Activated gamma-delta T cell treated with anti-CD3 and anti-CD28 coated beads, Interleukin-2, amount 50 U/mL, for 16 hours (primary cell): ENCODE measurements at regions not wholly inside any gene's neighbourhood (a gene's known extent, or its start where the extent isn't known, plus 50 kb on each side); places are given as distances from the start of the nearest gene placed in this dataset.
"Not testable (repeated sequence)": the region's sequence is repeated elsewhere in the genome, so short reads cannot be mapped to it uniquely, and the experiment has no call there.

Experiments
- DNase-seq: peaks from one replicate; pipeline ENCODE4 v3.0.0-alpha.2; 2020; ENCODE audit warnings: low read depth

DNA sequence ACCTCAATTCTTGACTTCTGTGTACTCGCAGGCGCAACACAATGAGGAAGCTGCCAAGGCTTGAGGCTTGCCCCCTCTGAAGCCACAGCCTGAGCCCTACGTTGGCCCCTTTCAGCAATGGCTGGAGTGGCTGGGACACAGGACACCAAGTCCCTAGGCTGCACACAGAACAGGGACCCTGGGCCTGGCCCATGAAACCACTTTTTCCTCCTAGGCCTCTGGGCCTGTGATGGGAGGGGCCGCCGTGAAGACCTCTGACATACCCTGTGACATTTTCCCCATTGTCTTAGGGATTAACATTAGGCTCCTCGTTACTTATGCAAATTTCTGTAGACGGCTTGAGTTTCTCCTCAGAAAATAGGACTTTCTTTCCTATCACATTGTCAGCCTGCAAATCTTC, 507.2 kb upstream of the ZNF608 start:
- DNase-seq, result not testable (repeated sequence)

GRCh38 chr5:125254267-125254666, 507.8 kb upstream of the ZNF608 start:
- DNase-seq, result no peak

DNA sequence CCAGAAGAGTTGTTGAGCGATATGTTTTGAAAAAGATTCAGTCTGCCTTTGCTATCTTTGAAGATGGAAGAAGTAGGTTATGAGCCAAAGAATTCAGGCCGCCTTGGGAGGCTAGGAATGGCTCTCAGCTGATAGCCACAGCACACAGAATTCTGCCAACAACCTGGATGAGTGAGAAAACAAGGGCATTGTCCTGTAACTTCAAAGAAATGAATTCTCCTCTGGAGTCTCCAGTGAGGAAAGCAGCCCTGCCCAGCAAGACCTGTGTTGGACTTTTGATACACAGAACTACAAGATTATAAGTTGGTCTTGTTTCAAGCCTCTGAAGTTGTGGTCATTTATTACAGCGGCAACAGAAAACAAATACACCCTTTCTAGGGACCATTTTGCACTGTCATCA, 509.9 kb upstream of the ZNF608 start:
- DNase-seq, result no peak

DNA sequence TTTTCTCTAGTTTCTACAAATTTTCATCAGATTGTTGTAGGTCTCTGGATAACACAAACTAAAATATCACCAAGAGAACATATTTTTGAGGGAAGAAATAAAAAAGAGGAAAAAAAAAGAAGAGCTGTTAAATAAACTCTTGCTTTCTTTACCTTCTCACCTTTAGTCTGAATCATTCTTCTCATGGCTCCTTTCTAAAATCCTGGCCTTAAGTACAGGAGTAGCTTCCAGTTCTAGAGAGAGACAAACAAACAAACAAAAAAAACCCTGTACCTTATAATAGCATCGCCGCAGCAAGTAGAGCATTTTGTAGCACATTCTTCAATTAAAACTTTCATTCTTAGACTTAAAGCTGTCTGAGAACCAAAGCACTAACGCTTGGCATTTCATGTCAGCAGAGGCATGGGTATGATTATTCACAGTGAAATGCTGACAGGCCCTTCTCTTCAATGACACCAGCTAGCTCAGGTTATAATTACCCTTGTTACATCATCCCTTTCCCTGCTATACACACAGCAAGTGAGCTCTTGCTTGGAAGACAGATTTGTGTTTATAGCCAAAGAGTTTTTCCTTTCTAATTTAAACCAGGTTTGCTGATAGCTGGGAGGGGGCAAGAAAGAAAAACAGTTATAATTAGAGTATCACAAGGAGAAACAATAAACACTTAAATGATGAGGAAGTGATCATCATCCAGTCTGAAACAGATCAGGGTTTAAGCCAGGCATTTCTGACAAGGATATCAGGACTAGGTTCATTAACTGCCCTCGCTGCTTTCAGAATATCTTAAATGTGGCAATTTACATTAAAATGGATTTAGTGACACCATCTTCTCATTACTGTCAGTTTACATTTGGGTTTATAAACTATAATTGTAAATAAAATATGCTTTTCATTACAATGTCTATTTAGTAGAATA, 510.9 kb upstream of the ZNF608 start:
- no peak for DNase-seq

- no peak for DNase-seq
Observed at GRCh38 chr5:125257997-125258396, 511.6 kb upstream of the ZNF608 start.

DNA sequence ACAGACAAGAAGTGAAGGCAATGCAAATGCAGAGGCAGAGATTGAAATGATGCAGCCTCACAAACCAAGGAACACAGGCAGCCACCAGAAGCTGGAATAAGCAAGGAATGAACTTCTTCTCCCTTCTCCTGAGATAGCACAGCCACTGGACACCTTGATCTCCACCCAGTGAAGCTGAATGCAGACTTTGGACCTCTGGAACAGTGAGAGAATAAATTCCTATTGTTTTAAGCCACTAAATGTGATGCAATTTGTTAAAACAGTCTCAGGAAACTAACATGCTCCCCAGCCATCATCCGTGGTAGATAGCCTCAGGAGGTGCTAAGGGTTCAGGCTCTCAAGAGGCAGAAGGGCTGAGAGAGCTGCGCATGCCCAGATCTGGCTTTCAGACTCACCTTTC, 512.2 kb upstream of the ZNF608 start:
- DNase-seq, result no peak

DNA sequence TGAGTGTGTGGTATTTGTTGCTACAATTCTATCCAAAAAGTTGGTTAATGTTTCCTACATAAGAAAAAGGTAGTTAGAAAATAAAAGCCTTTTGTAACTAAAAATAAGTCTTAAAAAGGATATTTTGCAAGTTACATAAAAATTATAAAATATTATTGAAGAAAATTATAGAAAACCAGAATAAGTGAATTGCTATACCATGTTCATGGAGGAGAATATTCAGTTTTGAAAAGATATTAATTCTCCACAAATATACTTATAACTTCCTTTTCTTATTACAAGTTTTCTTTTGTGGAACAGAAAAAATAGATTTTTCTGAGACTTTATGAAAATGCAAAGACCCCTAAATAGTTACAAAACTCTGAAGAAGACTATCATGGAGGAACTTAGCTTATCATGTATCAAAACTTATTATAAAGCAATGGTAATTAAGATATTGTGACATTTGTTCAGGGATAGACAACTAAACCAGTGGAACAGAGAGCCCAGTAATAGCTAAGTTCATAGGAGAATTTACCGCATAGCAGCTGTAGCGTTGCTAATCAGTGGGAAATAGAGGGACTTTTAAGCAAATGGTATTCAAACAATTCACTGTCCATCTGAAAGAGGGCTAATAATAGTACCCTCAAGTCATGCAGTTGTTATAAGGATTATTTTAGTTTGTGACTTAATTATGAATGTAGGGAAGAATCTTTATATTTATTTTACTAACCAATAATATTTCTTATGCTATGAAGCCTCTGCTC, 515.2 kb upstream of the ZNF608 start:
- DNase-seq, result no peak

DNA sequence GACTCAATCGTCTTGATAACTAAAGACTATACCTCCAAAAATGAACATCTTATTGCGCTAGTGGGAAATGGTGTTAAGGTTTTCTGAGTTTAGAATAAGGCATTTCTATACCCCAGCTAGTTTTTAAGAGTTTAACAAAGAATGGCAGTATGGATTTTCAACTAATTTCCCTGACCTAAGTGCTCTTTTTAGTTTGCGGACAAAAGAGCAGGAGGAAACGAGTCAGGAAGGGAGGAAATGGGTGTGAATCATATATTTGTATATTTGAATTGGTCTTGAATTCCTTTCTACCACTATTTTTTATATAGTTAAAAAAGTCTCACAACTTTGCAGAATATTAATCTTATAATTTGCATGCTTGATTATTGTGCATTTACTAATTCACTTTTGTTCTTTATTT, 516.3 kb upstream of the ZNF608 start:
- no peak for DNase-seq

GRCh38 chr5:125263356-125263755, 516.9 kb upstream of the ZNF608 start:
- no peak for DNase-seq

- no peak for DNase-seq
Observed at GRCh38 chr5:125266106-125266505, 519.7 kb upstream of the ZNF608 start.

DNA sequence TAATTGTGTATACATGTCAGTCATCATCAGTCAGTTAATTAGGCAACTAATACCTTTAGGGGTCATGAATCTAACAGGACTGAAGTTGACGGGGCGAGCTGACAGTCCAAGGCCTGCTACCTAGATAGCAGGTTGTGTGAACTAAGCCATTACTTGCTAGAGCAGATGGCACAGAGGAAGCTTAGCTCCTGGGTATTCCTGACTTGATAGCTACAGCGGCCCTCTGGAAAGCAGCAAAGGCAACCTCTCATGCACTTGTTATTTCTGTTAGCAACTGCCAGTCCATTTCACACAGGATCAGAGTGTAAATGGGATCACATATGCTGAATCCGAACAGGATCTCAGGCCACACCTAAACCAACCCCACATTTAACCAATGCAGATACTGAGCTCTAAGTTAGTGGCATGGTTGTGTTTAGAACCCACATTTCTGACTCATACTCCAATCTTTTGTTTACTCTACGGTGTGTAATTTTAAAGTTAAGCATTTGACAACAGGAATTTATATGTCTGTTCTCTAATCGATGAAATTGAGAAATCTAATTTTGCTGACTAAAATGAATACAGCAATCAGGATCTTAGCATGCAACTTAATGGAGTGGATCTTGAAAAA, 521.3 kb upstream of the ZNF608 start:
- DNase-seq, result no peak

- DNase-seq, result no peak
Observed at GRCh38 chr5:125269926-125270325, 523.5 kb upstream of the ZNF608 start.

DNA sequence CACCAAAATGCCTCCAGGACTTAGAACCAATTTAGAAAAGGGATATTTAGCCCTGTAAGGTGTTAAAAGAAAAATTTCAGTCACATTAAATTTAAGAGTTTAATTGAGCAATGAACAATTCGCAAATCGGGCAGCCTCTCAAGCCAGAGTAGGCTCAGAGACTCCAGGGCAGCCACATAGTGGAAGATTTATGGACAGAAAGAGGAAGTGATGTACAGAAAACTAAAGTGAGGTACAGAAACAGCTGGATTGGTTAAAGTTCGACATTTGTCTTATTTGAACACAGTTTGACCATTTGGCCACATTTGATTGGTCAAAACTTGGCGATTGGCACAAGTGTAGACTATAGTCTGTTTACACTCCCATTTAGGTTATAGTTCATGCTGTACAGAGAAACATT, 525.9 kb upstream of the ZNF608 start:
- no peak for DNase-seq

DNA sequence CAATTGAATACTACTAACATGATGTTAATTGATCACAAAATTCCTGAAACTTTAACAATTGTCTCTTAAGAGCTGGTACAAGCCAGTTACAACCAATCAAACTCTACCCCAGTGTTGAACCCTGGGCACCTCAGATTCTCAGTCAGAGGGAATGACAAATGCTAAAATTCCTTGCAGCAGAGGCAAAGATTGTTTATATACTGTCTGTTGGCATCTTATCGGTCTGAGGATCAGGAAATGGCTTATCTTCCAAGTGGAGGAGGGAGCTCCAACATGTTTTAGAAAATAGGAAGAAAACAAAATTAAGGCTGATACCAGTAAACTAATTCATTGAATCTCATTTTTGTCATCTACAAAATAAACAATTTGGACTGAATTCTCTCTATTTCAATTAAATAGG, 527.8 kb upstream of the ZNF608 start:
- DNase-seq, result no peak

DNA sequence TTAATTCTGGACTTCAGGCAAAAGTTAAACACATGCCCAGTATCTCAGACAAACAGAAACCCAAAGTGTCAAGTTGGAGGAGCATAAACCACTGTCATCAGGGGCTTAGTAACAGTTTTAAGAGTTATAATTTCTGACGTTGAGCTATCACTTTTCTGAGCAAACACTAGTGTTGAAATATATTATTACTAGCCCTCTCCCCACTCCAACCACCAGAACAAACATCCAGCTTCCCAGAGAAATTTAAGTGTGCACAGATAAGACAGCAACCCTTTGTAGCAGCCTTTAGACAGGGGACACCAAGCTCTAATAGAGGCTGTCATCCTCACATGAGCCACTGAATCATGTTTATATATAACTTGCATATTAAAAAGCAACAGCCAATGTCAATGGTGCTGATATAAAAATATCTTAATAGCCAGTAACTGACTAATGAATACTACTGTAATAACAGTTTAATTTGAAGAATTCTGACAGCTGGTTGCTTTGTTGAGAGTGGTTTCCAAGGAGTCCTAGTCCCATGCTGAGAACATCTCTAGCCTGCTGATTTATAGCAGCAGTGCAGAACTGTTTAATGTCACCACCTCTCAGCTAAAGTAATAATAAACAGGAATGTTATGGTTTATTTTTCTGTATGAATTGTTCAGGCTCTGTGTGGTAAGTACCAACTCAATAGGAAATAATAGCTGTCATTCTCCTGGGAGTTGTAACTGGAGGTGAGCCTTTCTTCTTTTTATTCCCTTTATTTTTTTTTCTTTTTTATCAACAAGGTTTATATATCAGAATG, 528.7 kb upstream of the ZNF608 start:
- no peak for DNase-seq

DNA sequence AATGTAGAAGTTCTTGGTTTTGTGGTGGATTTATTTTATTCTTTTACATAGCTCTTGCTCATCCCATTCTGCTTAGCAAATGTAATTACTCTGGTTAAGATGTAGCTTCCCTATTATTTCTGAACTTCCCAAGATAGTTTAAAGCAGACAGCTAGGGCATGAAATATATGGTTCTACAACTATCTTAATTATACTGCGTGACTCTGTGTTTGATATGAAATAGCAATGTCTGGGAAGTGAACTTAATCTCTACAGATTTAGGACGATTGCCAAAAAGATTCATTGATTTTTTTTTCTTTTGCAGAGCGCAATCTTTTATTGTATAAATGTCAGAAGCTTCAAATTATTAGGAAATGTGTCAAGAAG, 529.3 kb upstream of the ZNF608 start:
- no peak for DNase-seq

GRCh38 chr5:125276096-125276495, 529.7 kb upstream of the ZNF608 start:
- DNase-seq, result no peak

DNA sequence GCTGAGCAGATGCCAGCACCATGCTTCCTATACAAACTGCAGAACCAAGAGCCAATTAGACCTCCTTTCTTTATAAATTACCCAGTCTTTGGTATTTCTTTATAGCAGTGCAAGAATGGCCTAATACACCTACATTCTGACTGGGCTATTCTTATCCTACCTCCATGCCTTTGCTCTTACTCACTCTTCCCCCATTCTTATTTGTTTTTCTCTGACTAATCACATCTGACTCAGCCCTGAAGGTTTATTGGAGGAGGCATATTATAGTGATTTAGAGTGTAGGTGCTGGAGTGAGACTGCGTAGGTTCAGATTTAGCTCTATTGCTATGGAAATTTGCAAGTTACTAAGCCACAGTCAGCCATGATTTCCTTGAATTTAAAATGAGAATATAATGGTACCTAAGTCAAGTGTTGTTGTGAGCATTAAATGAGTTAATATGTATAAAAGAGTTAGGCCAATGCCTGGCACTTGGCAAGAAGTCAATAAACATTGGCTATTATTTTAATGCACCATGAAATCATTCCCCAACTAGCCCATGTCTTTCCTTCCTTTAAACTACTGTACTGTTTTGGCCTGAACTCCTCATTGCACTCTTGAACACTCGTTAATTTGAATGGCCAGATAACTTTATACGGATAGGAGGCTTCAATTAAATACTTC, 531.2 kb upstream of the ZNF608 start:
- no peak for DNase-seq

- DNase-seq, result no peak
Observed at GRCh38 chr5:125278711-125279110, 532.3 kb upstream of the ZNF608 start.

GRCh38 chr5:125281667-125282066, 535.2 kb upstream of the ZNF608 start:
- DNase-seq, result no peak

GRCh38 chr5:125283372-125283771, 536.9 kb upstream of the ZNF608 start:
- no peak for DNase-seq

DNA sequence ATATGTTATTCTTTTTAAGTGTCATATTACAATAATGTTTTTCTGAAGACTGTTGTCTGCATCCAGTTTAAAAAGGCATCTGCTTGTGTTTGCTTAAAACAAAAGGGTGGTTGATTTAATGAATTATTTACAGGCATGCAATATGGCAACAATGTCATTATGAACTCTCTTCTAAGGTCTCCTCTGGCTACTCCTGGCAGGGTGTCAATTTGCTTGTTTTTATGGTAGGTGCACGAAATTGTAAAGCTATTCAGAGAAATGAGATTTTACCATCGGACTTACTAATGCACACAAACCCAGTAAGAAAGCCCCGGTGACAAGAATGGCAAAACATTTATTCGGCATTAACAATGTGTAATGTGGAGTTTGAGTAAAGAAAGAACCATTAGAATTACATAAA, 539.8 kb upstream of the ZNF608 start:
- no peak for DNase-seq
